NCI-H2081 treated with DMSO at 0.1 percent for 48 hours (cell line): ENCODE measurements at regions not wholly inside any gene's neighbourhood (a gene's known extent, or its start where the extent isn't known, plus 50 kb on each side); places are given as distances from the start of the nearest gene placed in this dataset.
"Not testable (repeated sequence)": the region's sequence is repeated elsewhere in the genome, so short reads cannot be mapped to it uniquely, and the experiment has no call there.

ENCODE experiments used
- DNase-seq: peaks from one replicate; lab custom pipeline; 2025; lab: John Stamatoyannopoulos, UW

GRCh38 chr14:71567499-71568133 is 364.6 kb upstream of the RGS6 start:
- not testable (repeated sequence) for DNase-seq

GRCh38 chr14:71574976-71575375 is 357.3 kb upstream of the RGS6 start:
- no peak for DNase-seq

DNA sequence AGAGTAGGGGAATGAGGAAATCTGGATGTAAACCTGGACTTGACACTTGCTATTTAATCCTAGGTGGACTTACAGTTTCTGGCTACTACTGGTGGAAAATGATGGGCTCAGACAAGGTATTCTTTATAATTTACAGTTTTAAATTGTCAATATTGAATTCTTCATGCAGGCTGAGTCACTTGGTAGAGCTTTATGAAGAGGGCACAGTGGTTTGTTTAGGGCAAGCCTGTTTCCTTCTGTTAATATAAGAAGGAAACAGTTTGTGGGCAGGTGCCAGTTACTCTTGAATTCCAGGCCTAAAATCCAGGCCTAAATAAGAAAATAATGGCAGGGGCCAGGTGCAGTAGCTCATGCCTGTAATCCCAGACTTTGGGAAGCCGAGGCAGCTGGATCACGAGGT is 355.8 kb upstream of the RGS6 start:
- DNase-seq: no peak

GRCh38 chr14:71579331-71579730 is 352.9 kb upstream of the RGS6 start:
- no peak for DNase-seq

DNA sequence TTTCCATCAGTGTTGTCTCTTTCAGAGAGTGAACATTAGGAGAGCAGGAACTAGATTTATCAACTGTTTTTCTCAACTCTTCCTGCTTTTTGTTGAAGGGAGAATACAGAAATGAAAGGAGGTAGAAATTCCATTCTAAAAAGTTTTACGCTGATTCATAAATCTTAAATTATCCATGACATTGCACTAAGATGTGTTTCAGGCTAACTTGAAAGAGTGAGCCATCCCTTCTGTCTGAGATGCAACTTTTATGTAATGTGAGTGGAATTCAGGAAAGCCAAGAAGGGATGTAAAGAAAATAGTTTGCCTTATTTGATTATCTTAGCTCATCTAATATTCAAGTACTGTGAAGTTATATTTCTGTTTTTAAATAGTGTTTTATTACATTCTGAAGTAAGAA is 349.5 kb upstream of the RGS6 start:
- no peak for DNase-seq

DNA sequence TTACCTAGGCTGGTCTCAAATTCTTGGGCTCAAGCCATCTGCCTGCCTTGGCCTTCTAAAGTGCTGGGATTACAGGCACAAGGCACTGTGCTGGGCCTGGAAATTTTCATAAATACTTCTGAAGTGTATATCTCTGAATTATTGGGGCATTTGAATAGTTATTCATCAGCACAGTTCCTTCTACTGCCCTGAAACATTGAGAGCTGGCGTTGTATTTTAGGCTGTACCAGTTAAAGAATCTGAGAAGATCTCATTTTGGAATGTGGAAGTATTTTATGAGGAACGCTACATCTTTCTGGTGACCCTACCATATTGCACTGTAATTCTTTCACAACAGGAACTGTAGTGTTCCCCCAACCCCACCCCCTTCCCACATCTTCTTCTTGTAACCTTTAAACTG is 349.0 kb upstream of the RGS6 start:
- no peak for DNase-seq

- no peak for DNase-seq
Observed at GRCh38 chr14:71583705-71584104, 348.5 kb upstream of the RGS6 start.

- no peak for DNase-seq
Observed at GRCh38 chr14:71585361-71585760, 346.9 kb upstream of the RGS6 start.

- DNase-seq: no peak
Observed at GRCh38 chr14:71586131-71586897, 345.9 kb upstream of the RGS6 start.

- no peak for DNase-seq
Observed at GRCh38 chr14:71588028-71588427, 344.2 kb upstream of the RGS6 start.

- no peak for DNase-seq
Observed at GRCh38 chr14:71588576-71589215, 343.5 kb upstream of the RGS6 start.

- no peak for DNase-seq
Observed at GRCh38 chr14:71589609-71590008, 342.6 kb upstream of the RGS6 start.

- no peak for DNase-seq
Observed at GRCh38 chr14:71590131-71590530, 342.1 kb upstream of the RGS6 start.

DNA sequence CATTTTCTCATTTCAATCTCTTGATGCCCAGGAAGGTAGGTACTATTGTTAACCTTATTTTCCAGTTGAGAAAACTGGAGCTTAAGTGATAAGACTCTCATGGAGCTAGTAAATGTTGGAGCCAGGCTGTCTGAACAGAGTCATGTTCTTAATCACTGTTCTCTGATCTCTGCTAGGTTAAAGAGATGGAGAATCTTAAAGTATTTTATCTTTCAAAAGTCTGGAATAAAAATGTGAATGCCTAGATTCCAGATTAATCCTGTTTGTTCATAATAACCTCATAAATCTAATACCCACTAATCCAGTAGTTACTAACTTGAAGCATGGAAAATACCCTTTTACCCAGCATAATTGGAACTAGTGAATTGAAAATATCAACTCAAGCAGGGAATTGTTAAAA is 341.0 kb upstream of the RGS6 start:
- no peak for DNase-seq

GRCh38 chr14:71591929-71592328 is 340.3 kb upstream of the RGS6 start:
- DNase-seq: no peak

DNA sequence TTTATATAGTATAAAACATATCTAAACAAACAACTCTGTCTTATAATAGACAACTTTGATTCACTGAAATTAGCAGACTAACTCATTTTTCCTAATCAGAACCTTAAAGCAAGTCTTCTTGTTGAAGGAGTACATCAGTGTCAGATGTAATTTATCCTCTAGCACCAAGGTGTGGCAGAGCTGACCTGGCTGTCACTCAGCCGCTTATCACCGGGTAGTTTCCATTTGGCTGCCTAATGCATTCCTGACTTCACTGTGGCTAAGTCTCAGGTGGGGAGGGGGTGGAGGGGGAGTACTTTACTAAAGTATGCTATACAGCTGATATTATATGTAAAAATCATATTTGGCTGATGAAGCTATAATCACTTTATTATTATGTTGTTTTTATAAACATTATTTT is 339.9 kb upstream of the RGS6 start:
- DNase-seq: no peak

DNA sequence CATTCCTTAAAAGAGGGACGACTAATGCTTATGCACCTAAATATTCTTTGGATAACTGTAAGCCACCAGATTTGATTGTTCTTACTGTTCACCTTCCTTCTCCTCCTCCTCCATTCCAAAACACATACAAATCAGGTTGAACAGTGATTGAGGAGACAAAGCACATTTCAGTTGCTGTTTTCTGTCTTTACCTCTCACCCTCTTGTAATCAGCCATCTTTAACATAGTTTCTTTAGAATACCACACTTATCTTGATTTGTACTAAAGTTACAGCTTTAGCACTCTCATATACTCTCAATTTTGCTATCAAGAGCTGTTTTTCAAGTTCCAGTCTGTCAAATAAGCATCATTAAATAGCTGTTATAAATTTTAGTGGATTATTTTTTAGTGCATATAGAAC is 338.3 kb upstream of the RGS6 start:
- DNase-seq: no peak

GRCh38 chr14:71594821-71595220 is 337.4 kb upstream of the RGS6 start:
- no peak for DNase-seq

DNA sequence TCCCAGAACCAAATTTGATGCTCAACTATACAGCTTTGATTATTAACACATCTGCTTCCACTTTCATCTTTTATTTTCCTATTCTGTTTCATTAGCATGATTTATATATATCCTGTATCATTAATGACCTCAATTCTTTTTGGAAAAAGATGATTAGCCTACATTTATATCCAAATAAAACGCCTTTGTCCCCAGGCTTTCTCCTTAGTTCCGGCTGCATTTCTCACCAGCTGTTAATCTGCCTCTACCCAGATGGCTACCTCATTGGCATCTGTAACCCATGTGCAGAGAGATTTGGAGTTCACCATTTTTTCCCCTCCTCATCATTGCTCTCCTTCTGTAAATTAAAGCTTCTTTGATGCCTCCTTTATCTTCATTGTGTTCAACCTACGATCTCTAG is 336.8 kb upstream of the RGS6 start:
- DNase-seq: no peak

GRCh38 chr14:71597287-71597920 is 334.8 kb upstream of the RGS6 start:
- no peak for DNase-seq

GRCh38 chr14:71597955-71598660 is 334.1 kb upstream of the RGS6 start:
- no peak for DNase-seq

DNA sequence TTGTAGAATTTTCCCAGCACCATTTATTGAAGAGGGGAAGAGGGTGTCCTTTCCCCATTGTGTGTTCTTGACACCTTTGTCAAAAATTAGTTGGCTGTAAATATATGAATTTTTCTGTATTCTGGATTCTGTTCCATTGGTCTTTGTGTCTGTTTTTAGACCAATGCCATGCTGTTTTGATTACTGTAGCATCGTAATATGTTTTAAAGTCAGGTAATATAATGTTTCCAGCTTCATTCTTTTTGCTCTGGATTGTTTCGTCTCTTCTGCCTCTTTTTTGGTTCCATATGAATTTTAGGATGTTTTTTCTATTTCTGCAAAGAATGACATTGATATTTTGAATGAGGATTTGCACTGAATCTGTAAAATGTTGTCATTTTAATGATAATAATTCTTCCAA is 331.9 kb upstream of the RGS6 start:
- no peak for DNase-seq
